ENCODE measurements at regions not wholly inside any gene's neighbourhood (a gene's known extent, or its start where the extent isn't known, plus 50 kb on each side); places are given as distances from the start of the nearest gene placed in this dataset.

GRCh38 chr9:87141124-87141523, 193.8 kb upstream of the GAS1 start:
- Mint-ChIP-seq H3K27me3 (ENCODE audit: insufficient read depth, low read depth, poor library complexity) (no peaks in the 10 kb centered on the region), H3K36me3 (ENCODE audit: low read depth) (no peaks in the 10 kb centered on the region), H3K9me3 (no peaks in the 10 kb centered on the region), H3K4me3 (no peak overlapping the region), H3K4me1 (peaks cover 7% of the 10 kb centered on the region; the same call in 2 of the 3 replicates), H3K27ac (no peak overlapping the region)
- H3K27me3 ChIP-seq (ENCODE audit: insufficient read depth) = no peaks in the 10 kb centered on the region
- H3K4me1 ChIP-seq (ENCODE audit: insufficient read depth) = no peaks in the 10 kb centered on the region
- H2AFZ ChIP-seq = no peak overlapping the region
- 0 out of 2 replicates have a peak, but pooled peaks cover 3% of the 10 kb centered on the region for H3K9me2 ChIP-seq (ENCODE audit: insufficient read depth)
- no peak overlapping the region for H3K4me3 ChIP-seq
- no peaks in the 10 kb centered on the region for H3F3A ChIP-seq (replicated peaks; ENCODE audit: low read depth)
- DNase-seq (ENCODE audit: low spot score) = no peak
- ATAC-seq = no peak
- TF ChIP-seq ZNF462 (CRISPR knock-in tag; IDR thresholded peaks at IDR 0.05) = no peak
- TF ChIP-seq REST (IDR thresholded peaks at IDR 0.05; ENCODE audit: unreplicated experiment) = no peak
- TF ChIP-seq EZH2phosphoT487 (IDR thresholded peaks at IDR 0.05; ENCODE audit: unreplicated experiment) = no peak
- TF ChIP-seq POLR2AphosphoS5 (IDR thresholded peaks at IDR 0.05; ENCODE audit: low read depth) = no peak
- no peak for TF ChIP-seq ZNF331 (CRISPR knock-in tag; IDR thresholded peaks at IDR 0.05; ENCODE audit: low read depth)
- TF ChIP-seq CREB1 (CRISPR knock-in tag; IDR thresholded peaks at IDR 0.05; ENCODE audit: low read depth) = no peak
- TF ChIP-seq EZH2 (IDR thresholded peaks at IDR 0.05; ENCODE audit: low read depth, unreplicated experiment) = no peak
- TF ChIP-seq JUNB (IDR thresholded peaks at IDR 0.05; ENCODE audit: unreplicated experiment) = no peak
- no peak for TF ChIP-seq STAT1 (IDR thresholded peaks at IDR 0.05; ENCODE audit: unreplicated experiment)
- no peak overlapping the region for H3K27ac ChIP-seq (ENCODE audit: low read depth)
- H4K20me1 ChIP-seq (replicated peaks; ENCODE audit: insufficient read depth) = no peaks in the 10 kb centered on the region
- no peak overlapping the region for H3K4me2 ChIP-seq
- no peaks in the 10 kb centered on the region for H3K79me2 ChIP-seq (replicated peaks; ENCODE audit: insufficient read depth)
- H3K36me3 ChIP-seq (ENCODE audit: insufficient read depth) = no peaks in the 10 kb centered on the region
